Stimulated activated naive CD8-positive, alpha-beta T cell treated with anti-CD3 and anti-CD28 coated beads, Interleukin-15, amount 100 ng/mL, for 72 hours (primary cell): ENCODE measurements at regions not wholly inside any gene's neighbourhood (a gene's known extent, or its start where the extent isn't known, plus 50 kb on each side); places are given as distances from the start of the nearest gene placed in this dataset.

ENCODE experiments used
- ATAC-seq: fragments of 150-1000 bp; cut with Tn5 transposase; 2 replicates; pipeline ENCODE4 v1.10.0; 2021; ENCODE audit warnings: mild to moderate bottlenecking, moderate library complexity
- DNase-seq, 2 donors: peaks; one replicate each; pipeline ENCODE4 v3.0.0; 2021 to 2022
- H3K27ac Mint-ChIP-seq, 2 donors: one replicate each; pipeline ENCODE4 v1.8.0; 2022; ENCODE audit warnings: mild to moderate bottlenecking in 2 of 2, mixed read lengths in 2 of 2, moderate library complexity in 2 of 2
- H3K27me3 Mint-ChIP-seq: one replicate; pipeline ENCODE4 v1.8.0; 2022; ENCODE audit warnings: mixed read lengths
- H3K4me1 Mint-ChIP-seq: one replicate; pipeline ENCODE4 v1.8.0; 2022; ENCODE audit warnings: mild to moderate bottlenecking, mixed read lengths
- H3K4me3 Mint-ChIP-seq, 2 donors: one replicate each; pipeline ENCODE4 v1.8.0; 2022; ENCODE audit warnings: mild to moderate bottlenecking in 2 of 2, mixed read lengths in 2 of 2, moderate library complexity in 1 of 2
- H3K9me3 Mint-ChIP-seq, 2 donors: one replicate each; pipeline ENCODE4 v1.8.0; 2022; ENCODE audit warnings: mixed read lengths in 2 of 2

- Mint-ChIP-seq H3K9me3 (no peaks in the 10 kb centered on the region), H3K27ac (no peak overlapping the region), H3K4me3 (no peak overlapping the region), H3K27me3 (no peaks in the 10 kb centered on the region), H3K4me1 (no peaks in the 10 kb centered on the region)
- DNase-seq (no peak), ATAC-seq (no peak)
Observed at GRCh38 chr2:48912110-48912509, 156.6 kb upstream of the LHCGR start.

DNA sequence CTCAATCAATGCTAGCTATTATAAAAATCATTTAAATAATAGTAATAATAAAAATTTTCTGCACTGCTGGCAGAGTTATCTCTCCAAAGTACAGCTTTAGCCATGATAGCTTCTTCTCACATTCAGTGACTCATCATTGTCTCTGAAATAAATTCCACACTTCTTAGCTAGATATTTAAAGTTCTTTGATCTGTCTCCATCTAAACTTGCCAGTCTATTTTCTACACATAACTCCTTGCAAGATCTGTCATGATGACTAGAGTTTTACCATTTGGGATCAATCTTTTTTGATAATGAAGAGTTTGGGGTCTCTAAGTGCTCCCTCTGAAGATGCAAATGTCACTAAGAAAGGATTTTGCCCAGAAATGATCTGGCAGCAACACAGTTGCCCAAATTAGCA lies 155.4 kb upstream of the LHCGR start:
- no peaks in the 10 kb centered on the region for H3K9me3 Mint-ChIP-seq
- no peaks in the 10 kb centered on the region for H3K4me1 Mint-ChIP-seq
- H3K27me3 Mint-ChIP-seq, result no peaks in the 10 kb centered on the region
- DNase-seq (no peak), ATAC-seq (no peak)
- no peak overlapping the region for H3K4me3 Mint-ChIP-seq
- H3K27ac Mint-ChIP-seq, result no peak overlapping the region

DNA sequence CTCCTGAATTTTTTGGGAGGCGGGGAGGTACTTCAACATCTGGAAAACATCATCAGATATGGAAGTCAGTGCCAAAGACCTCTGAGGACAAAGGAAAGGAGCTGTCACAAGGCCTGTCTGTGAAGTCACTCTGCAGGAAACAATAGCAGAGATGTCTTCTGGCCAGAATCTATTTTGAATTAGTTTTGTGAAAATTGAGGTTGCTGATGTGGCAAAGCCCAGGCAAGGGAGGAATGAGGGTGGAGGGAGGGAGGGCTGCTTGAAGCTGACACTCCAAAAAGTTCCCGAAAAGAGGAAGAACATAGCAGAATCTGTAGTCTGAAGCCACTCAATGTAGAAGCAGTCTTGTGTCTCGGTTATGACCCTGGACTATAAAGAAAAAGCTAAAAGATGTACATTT lies 151.1 kb upstream of the LHCGR start:
- ATAC-seq, result no peak
- Mint-ChIP-seq H3K27ac (no peak overlapping the region), H3K4me1 (no peaks in the 10 kb centered on the region), H3K9me3 (peaks cover 0 to 5% of the 10 kb centered on the region in 2 donors), H3K27me3 (no peaks in the 10 kb centered on the region), H3K4me3 (no peak overlapping the region)
- no peak for DNase-seq

GRCh38 chr2:48905696-48906095 lies 150.2 kb upstream of the LHCGR start:
- ATAC-seq, result no peak
- no peak for DNase-seq
- no peaks in the 10 kb centered on the region for H3K4me1 Mint-ChIP-seq
- no peak overlapping the region for H3K4me3 Mint-ChIP-seq
- H3K9me3 Mint-ChIP-seq, result peaks cover 0 to 8% of the 10 kb centered on the region in 2 donors
- no peaks in the 10 kb centered on the region for H3K27me3 Mint-ChIP-seq
- H3K27ac Mint-ChIP-seq, result no peak overlapping the region

DNA sequence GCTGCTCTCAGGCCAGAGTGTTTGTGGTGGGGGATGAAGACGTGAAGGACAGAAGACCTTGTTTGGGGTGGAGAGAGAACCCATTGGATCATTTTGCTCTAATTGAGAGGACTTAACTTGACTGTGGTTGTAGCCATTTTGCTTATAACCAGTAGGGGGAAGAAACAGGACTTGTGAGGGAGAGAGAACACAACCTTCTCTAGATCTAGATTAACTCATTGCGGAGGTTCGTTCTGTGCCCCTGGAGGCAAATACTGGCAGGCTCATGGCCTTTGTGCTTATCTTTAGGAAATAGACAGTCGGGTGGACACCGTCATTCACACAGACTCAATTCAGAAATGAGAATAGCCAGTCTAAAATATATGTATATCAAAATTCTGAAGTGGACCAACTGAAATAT lies 147.0 kb upstream of the LHCGR start:
- peaks cover 0 to 8% of the 10 kb centered on the region in 2 donors for H3K9me3 Mint-ChIP-seq
- H3K4me3 Mint-ChIP-seq, result no peak overlapping the region
- DNase-seq (no peak), ATAC-seq (no peak)
- H3K27ac Mint-ChIP-seq, result no peak overlapping the region
- no peaks in the 10 kb centered on the region for H3K4me1 Mint-ChIP-seq
- H3K27me3 Mint-ChIP-seq, result no peaks in the 10 kb centered on the region

DNA sequence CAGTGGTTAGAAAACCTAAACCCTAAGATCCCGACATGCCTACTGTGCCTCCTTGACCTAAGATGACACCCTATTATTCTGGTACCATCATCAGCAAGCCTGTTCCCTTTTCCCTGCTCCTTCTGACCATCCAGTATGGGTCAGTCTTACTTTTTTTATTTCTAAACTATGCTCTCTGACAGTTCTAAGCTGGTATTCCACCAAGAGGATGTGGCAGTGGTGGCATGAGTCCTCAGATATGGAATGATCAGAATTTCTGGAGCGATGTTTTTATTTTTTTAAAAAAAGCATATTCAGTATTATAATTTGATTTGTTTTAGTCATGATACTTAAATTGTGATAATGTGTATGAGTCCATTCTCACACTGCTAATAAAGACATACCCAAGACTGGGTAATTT lies 145.9 kb upstream of the LHCGR start:
- DNase-seq, result no peak
- Mint-ChIP-seq H3K4me1 (no peaks in the 10 kb centered on the region), H3K4me3 (no peak overlapping the region), H3K27ac (no peak overlapping the region), H3K9me3 (peaks cover 0 to 8% of the 10 kb centered on the region in 2 donors), H3K27me3 (no peaks in the 10 kb centered on the region)
- no peak for ATAC-seq

DNA sequence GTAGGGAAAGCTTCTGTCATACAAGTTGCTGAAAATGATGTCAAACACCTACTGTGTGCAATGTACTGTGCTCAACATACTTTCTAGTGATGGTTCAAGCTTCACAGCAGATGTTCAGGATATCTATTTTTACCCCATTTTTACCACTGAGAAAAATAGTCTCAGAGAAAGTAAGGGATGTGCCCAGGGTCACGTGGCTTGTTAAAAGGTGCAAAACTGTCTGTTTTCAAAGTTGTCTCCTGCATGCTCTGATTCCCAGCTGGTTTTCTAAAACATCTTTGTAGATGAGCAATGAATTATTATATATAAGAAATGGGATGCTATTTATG lies 145.5 kb upstream of the LHCGR start:
- H3K4me3 Mint-ChIP-seq, result no peak overlapping the region
- no peak overlapping the region for H3K27ac Mint-ChIP-seq
- H3K4me1 Mint-ChIP-seq, result no peaks in the 10 kb centered on the region
- ATAC-seq (no peak), DNase-seq (no peak)
- no peaks in the 10 kb centered on the region for H3K27me3 Mint-ChIP-seq
- peaks cover 0 to 8% of the 10 kb centered on the region in 2 donors for H3K9me3 Mint-ChIP-seq

DNA sequence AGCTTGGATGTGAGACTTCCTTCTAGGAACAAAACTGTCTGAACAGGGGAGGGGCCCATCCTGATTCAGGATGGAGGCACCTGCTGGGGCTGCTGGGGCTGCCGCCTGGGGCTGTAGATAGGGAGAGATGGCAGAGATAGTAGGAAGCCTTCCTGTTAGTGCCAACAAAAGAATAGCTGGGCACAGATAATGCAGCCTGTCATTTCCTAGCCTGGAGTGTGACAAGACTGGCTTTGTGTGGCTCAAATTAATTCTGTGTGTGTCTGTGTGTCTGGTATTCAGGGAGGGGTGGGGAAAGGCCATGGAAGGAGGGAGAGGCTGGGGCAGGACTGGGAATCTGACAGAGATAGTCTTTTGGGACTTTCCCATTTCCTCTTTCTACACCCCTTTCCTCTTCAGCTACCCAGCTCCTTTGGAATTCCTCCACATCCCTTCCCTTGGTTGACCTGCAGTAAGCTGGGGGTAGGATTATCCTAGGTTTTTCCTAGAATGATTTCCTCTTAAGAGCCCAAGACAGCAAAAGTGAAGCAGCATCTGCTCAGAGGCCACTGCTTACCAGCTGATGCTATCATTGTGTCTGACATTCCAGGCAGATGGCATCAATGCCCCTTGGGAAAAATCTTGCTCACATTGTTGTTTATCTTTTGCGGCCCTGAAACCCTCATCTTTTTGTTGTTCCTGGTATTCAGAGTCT lies 144.9 kb upstream of the LHCGR start:
- no peak overlapping the region for H3K4me3 Mint-ChIP-seq
- no peaks in the 10 kb centered on the region for H3K4me1 Mint-ChIP-seq
- DNase-seq, result no peak
- H3K27ac Mint-ChIP-seq, result no peak overlapping the region
- no peak for ATAC-seq
- peaks cover 0 to 8% of the 10 kb centered on the region in 2 donors for H3K9me3 Mint-ChIP-seq
- no peaks in the 10 kb centered on the region for H3K27me3 Mint-ChIP-seq

DNA sequence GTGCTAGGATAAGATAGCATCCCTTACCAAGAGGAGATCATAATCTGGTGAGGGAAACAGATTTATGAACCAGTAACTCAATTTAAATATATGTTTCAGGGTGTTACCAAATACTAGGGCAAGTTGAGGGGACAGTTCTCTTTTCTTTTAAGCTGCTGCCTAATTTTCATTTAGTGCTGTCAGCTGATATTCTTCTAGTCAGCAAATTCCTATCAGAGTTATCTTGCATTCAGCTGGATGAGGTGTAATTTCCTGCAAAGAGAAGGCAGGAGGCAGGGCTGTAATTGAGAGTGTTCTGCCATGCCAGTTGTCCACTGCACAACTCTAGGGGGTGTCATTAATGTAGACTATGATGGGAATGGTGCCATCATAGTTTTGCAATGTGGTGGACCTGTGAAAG lies 141.3 kb upstream of the LHCGR start:
- H3K4me3 Mint-ChIP-seq, result no peak overlapping the region
- DNase-seq, result no peak
- H3K9me3 Mint-ChIP-seq, result peaks cover 0 to 5% of the 10 kb centered on the region in 2 donors
- H3K27ac Mint-ChIP-seq, result no peak overlapping the region
- H3K4me1 Mint-ChIP-seq, result no peaks in the 10 kb centered on the region
- H3K27me3 Mint-ChIP-seq, result no peaks in the 10 kb centered on the region
- no peak for ATAC-seq

DNA sequence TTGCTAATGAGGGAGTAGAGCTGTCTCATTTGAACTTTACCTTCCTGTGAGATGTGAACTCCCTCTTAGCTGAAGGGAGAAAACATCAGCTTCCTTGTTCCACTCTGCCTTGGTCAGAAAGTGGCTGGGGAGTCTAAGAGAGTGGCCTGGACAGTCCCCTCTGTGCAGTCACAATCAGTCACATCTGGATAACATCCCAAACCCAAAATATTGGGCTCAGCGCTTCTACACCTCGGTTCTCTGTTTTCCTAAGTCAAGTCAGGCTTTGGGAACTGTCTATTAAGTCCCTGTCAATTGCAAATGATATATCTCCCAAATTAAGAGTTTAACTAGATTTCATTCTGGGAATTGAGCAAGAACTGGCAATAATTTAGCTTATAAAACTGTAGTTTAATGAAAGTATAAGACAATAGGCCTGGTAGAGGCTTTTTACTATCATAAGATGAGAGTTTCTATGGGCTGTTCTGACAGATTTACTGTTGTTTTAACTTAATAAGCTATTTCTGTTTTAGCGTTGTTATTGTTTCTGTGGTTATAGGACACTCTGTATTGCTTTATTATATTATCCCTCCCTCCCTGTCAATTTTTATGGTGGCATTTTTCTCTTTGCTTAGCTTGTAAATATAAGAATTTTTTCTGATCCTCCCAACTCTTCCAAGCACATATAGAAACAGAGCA lies 135.1 kb upstream of the LHCGR start:
- H3K9me3 Mint-ChIP-seq, result peaks cover 0 to under 1% of the 10 kb centered on the region in 2 donors
- DNase-seq, result no peak
- no peaks in the 10 kb centered on the region for H3K27me3 Mint-ChIP-seq
- ATAC-seq, result no peak
- H3K4me1 Mint-ChIP-seq, result no peaks in the 10 kb centered on the region
- H3K27ac Mint-ChIP-seq, result no peak overlapping the region
- no peak overlapping the region for H3K4me3 Mint-ChIP-seq

DNA sequence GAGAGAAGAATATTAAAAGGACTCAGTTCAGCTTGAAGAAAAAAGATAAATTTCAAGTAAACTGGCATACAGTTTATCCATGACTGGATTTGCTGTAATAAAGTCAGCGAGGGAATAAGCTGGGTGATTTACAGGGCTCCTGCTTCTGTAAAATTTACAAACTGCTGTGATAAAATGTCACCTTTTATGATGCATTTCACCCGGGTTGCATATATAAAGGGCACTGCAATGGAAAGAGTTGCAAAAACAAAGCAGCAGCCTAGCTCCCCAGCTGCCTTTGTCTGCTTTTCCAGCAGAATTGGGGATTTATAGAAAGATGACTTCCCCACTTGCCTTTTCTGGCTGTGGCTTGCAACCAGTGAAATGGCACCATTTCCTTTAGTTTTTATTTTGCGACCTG lies 132.5 kb upstream of the LHCGR start:
- peaks cover 0 to 6% of the 10 kb centered on the region in 2 donors for H3K9me3 Mint-ChIP-seq
- H3K27ac Mint-ChIP-seq, result no peak overlapping the region
- no peak for DNase-seq
- H3K27me3 Mint-ChIP-seq, result no peaks in the 10 kb centered on the region
- no peak for ATAC-seq
- H3K4me1 Mint-ChIP-seq, result no peaks in the 10 kb centered on the region
- H3K4me3 Mint-ChIP-seq, result no peak overlapping the region

DNA sequence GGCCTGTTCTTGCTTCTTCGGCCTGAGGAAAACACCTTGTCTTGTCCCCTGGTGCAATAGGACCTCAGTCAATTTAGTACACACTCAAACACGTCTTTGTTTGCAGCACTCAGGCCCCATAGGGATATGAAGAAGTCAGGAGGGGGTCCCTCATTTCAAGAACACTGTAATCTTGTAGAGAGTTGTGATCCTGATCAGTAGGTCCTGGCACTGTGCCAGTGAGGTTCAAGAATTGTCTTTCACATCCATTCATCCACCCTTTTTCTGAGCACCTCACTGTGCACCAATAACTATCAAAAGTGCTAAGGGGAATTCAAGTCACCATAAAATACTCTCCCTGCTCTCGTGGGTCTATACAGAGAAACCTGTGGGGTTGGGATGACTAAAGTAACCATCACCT lies 131.4 kb upstream of the LHCGR start:
- DNase-seq, result no peak
- Mint-ChIP-seq H3K4me3 (no peak overlapping the region), H3K27ac (no peak overlapping the region), H3K9me3 (peaks cover 0 to 6% of the 10 kb centered on the region in 2 donors), H3K4me1 (no peaks in the 10 kb centered on the region), H3K27me3 (no peaks in the 10 kb centered on the region)
- no peak for ATAC-seq

- Mint-ChIP-seq H3K27me3 (no peaks in the 10 kb centered on the region), H3K4me3 (no peak overlapping the region), H3K9me3 (peaks cover 0 to 6% of the 10 kb centered on the region in 2 donors), H3K4me1 (no peaks in the 10 kb centered on the region), H3K27ac (no peak overlapping the region)
- ATAC-seq, result no peak
- no peak for DNase-seq
Observed at GRCh38 chr2:48885841-48886240, 130.3 kb upstream of the LHCGR start.

DNA sequence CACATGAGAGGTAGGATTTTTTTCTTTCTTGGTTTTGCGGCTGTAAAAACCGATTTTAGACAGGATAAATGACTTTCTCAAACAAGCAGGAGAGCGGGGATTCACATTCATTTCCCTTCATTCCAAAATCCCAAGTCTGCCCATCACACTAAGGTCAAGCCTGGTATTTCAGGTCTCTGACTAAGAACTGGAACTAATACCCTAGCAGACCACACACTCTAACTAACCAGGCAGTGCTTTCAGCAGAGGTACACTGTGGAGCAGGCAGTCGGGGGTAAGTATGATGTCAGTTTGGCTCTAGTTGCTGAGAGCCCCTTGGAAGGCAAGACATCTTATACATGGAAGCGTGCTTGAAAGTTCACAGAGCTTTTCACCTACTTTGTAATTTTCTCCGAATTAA lies 128.1 kb upstream of the LHCGR start:
- ATAC-seq (no peak), DNase-seq (no peak)
- H3K27me3 Mint-ChIP-seq, result no peaks in the 10 kb centered on the region
- H3K9me3 Mint-ChIP-seq, result peaks cover 0 to 6% of the 10 kb centered on the region in 2 donors
- H3K27ac Mint-ChIP-seq, result no peak overlapping the region
- H3K4me1 Mint-ChIP-seq, result no peaks in the 10 kb centered on the region
- H3K4me3 Mint-ChIP-seq, result no peak overlapping the region

DNA sequence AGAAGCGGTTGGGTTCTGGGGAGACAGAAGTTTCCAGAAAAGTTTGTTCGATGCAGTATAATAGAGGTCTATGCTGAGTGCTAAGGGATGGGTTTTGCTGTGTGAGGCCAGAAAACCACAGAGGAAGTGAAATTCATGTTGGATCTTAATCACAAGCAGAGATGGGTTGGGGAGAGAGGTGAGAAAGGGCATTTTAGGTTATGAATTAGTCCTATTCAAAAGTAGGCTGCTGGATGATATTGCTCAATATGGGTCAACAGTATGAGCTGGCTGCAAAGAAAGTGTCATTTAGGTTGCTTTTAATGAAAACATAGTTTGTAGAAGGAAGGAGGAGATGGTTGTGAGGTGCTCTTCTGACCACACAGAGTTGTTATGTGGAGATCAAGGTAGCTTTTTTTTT lies 118.8 kb upstream of the LHCGR start:
- H3K9me3 Mint-ChIP-seq, result no peaks in the 10 kb centered on the region
- no peak overlapping the region for H3K27ac Mint-ChIP-seq
- DNase-seq (no peak), ATAC-seq (no peak)
- H3K27me3 Mint-ChIP-seq, result no peaks in the 10 kb centered on the region
- H3K4me1 Mint-ChIP-seq, result no peaks in the 10 kb centered on the region
- H3K4me3 Mint-ChIP-seq, result no peak overlapping the region

DNA sequence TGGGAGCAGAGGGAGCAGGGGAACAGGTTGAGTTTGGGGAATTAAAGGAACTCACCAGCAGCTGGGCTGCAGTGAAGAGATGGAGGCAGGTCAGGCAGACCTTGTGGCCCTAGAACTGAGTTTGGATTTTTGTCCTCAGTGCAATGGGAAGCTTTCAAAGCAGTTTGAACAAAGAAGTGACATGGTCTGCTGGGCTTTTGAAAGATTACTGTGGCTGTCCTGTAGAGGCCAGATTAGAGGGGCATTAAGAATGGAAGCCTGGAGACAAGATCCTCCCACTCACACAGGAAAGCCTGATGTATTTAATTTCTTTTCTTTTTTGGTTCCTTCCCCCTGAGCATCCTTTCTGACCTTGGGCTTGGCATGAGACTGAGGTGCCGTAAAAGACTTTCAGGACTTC lies 118.1 kb upstream of the LHCGR start:
- no peaks in the 10 kb centered on the region for H3K4me1 Mint-ChIP-seq
- no peaks in the 10 kb centered on the region for H3K9me3 Mint-ChIP-seq
- H3K4me3 Mint-ChIP-seq, result no peak overlapping the region
- ATAC-seq (no peak), DNase-seq (no peak)
- no peak overlapping the region for H3K27ac Mint-ChIP-seq
- no peaks in the 10 kb centered on the region for H3K27me3 Mint-ChIP-seq

- H3K4me1 Mint-ChIP-seq, result no peaks in the 10 kb centered on the region
- no peak overlapping the region for H3K4me3 Mint-ChIP-seq
- no peaks in the 10 kb centered on the region for H3K27me3 Mint-ChIP-seq
- H3K9me3 Mint-ChIP-seq, result no peaks in the 10 kb centered on the region
- no peak overlapping the region for H3K27ac Mint-ChIP-seq
- no peak for ATAC-seq
- DNase-seq, result no peak
Observed at GRCh38 chr2:48870942-48871341, 115.4 kb upstream of the LHCGR start.
